K562 (cell line): ENCODE measurements at regions not wholly inside any gene's neighbourhood (a gene's known extent, or its start where the extent isn't known, plus 50 kb on each side); places are given as distances from the start of the nearest gene placed in this dataset.

Source experiments
- CBX5 ChIP-seq: IDR thresholded peaks from 2 replicates; pipeline ENCODE4 v1.6.1; 2014; ENCODE audit warnings: low read depth, borderline replicate concordance
- DNMT1 ChIP-seq: fragments of 450-650 bp; IDR thresholded peaks from 2 replicates; pipeline ENCODE4 v1.6.1; 2016; ENCODE audit warnings: antibody characterized with exemption, mild to moderate bottlenecking
- FOXJ3 ChIP-seq: sonication (generic); formaldehyde crosslinking; IDR thresholded peaks from 2 replicates; pipeline ENCODE4 v1.4.0; 2020; ENCODE audit warnings: mild to moderate bottlenecking, missing genetic modification reagents
- MAZ ChIP-seq, 2 experiments: fragments of 450-650 bp in 1 of 2; sonication (generic) in 1 of 2; formaldehyde crosslinking; IDR thresholded peaks in 1 of 2; conservative IDR thresholded peaks in 1 of 2; 2 replicates each; pipeline versions ENCODE4 v1.4.0 to v1.5.0; 2020; ENCODE audit warnings: mild to moderate bottlenecking in 1 of 2, missing genetic modification reagents in 1 of 2
- NBN ChIP-seq: fragments of 450-650 bp; IDR thresholded peaks from 2 replicates; pipeline ENCODE4 v1.6.1; 2016; ENCODE audit warnings: low read depth, mild to moderate bottlenecking
- TEAD2 ChIP-seq: fragments of 450-650 bp; IDR thresholded peaks from 2 replicates; pipeline ENCODE4 v1.6.1; 2016; ENCODE audit warnings: missing genetic modification characterization, control low read depth, missing compliant biosample characterization
- TF ChIP-seq, protein P1 (sequence below): fragments of 450-650 bp; IDR thresholded peaks from 2 replicates; pipeline ENCODE4 v1.7.1; 2018; ENCODE audit warnings: mild to moderate bottlenecking, low read depth; ENCODE audit not compliant: partially characterized antibody
- TF ChIP-seq, protein P2 (sequence below), 3 experiments: IDR thresholded peaks in 2 of 3; conservative IDR thresholded peaks in 1 of 3; 2 replicates each; pipeline ENCODE4 v1.5.1; 2011 to 2012; ENCODE audit warnings: low read length in 3 of 3, mild to moderate bottlenecking in 3 of 3, control low read depth in 2 of 3, improper control_type of control experiment in 1 of 3, inconsistent platforms in 1 of 3, low read depth in 1 of 3, mixed read lengths in 1 of 3, moderate library complexity in 1 of 3; ENCODE audit not compliant: insufficient read depth in 2 of 3

DNA sequence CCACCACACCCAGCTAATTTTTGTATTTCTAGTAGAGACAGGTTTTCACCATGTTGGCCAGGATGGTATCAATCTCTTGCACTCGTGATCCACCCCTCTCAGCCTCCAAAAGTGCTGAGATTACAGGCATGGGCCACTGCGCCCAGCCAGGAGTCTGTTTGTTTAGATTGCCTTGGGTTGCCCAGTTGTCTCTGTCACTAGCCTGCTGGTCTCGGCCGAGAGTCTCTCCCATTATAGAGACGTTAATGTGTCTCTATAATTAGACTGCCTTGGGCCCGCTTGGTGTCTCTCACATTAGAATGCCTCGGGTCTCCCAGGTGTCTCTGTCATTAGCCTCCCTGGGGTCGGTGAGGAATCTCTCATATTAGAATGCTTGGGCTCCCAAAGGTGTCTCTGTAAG is 1533.6 kb downstream of the UQCRFS1 start:
- TF ChIP-seq, protein P1, sequence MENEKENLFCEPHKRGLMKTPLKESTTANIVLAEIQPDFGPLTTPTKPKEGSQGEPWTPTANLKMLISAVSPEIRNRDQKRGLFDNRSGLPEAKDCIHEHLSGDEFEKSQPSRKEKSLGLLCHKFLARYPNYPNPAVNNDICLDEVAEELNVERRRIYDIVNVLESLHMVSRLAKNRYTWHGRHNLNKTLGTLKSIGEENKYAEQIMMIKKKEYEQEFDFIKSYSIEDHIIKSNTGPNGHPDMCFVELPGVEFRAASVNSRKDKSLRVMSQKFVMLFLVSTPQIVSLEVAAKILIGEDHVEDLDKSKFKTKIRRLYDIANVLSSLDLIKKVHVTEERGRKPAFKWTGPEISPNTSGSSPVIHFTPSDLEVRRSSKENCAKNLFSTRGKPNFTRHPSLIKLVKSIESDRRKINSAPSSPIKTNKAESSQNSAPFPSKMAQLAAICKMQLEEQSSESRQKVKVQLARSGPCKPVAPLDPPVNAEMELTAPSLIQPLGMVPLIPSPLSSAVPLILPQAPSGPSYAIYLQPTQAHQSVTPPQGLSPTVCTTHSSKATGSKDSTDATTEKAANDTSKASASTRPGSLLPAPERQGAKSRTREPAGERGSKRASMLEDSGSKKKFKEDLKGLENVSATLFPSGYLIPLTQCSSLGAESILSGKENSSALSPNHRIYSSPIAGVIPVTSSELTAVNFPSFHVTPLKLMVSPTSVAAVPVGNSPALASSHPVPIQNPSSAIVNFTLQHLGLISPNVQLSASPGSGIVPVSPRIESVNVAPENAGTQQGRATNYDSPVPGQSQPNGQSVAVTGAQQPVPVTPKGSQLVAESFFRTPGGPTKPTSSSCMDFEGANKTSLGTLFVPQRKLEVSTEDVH: no peak
- no peak for TF ChIP-seq TEAD2 (tag)
- TF ChIP-seq DNMT1: no peak
- TF ChIP-seq NBN: no peak
- TF ChIP-seq FOXJ3 (CRISPR knock-in tag): no peak
- TF ChIP-seq, protein P2, sequence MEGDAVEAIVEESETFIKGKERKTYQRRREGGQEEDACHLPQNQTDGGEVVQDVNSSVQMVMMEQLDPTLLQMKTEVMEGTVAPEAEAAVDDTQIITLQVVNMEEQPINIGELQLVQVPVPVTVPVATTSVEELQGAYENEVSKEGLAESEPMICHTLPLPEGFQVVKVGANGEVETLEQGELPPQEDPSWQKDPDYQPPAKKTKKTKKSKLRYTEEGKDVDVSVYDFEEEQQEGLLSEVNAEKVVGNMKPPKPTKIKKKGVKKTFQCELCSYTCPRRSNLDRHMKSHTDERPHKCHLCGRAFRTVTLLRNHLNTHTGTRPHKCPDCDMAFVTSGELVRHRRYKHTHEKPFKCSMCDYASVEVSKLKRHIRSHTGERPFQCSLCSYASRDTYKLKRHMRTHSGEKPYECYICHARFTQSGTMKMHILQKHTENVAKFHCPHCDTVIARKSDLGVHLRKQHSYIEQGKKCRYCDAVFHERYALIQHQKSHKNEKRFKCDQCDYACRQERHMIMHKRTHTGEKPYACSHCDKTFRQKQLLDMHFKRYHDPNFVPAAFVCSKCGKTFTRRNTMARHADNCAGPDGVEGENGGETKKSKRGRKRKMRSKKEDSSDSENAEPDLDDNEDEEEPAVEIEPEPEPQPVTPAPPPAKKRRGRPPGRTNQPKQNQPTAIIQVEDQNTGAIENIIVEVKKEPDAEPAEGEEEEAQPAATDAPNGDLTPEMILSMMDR (IDR thresholded peaks at IDR 0.05 in 2 of 3, conservative IDR thresholded peaks at IDR 0.05 in 1 of 3; ENCODE audit: insufficient read depth in 2 of 3, low read depth in 1 of 3, low read length in 3 of 3): no peak
- no peak for TF ChIP-seq MAZ (CRISPR knock-in tag; conservative IDR thresholded peaks at IDR 0.05 in 1 of 2, IDR thresholded peaks at IDR 0.05 in 1 of 2)
- TF ChIP-seq CBX5: no peak
